H1 (cell line): ENCODE measurements at regions not wholly inside any gene's neighbourhood (a gene's known extent, or its start where the extent isn't known, plus 50 kb on each side); places are given as distances from the start of the nearest gene placed in this dataset.

Experiments
- CTCF ChIA-PET: fragments of 300-600 bp; sonication (Branson Sonifier 250); formaldehyde crosslinking; loops from one replicate; lab custom pipeline; 2021; ENCODE audit not compliant: partially characterized antibody; lab: Charles Lee
- POLR2A ChIA-PET: fragments of 300-600 bp; sonication (Branson Sonifier 250); formaldehyde crosslinking; loops from one replicate; lab custom pipeline; 2021; ENCODE audit warnings: inconsistent platforms; ENCODE audit not compliant: partially characterized antibody; lab: Charles Lee
- DNase-seq, 2 experiments: peaks; one replicate each; pipeline versions ENCODE4 v3.0.0 to v3.0.0-alpha.2; 2010 to 2022; ENCODE audit warnings: low spot score in 2 of 2, low read depth in 1 of 2, mixed read lengths in 1 of 2
- FAIRE-seq: peaks from 2 replicates; lab custom pipeline; 2011; peaks lifted over from hg19 to GRCh38; lab: Jason Lieb, UNC
- H2AFZ ChIP-seq: 2 replicates; pipeline ENCODE4 v1.8.1; 2012; ENCODE audit warnings: low read length, inconsistent platforms
- H2AK5ac ChIP-seq: 2 replicates; pipeline ENCODE4 v1.6.1; 2013; ENCODE audit warnings: low read depth, low read length
- H2BK120ac ChIP-seq: replicated peaks from 2 replicates; pipeline ENCODE3; 2013; ENCODE audit warnings: low read depth, low read length, inconsistent platforms
- H2BK12ac ChIP-seq: 2 replicates; pipeline ENCODE4 v1.6.1; 2013; ENCODE audit warnings: low read depth, low read length
- H2BK15ac ChIP-seq: 2 replicates; pipeline ENCODE4 v1.6.1; 2013; ENCODE audit warnings: low read length
- H2BK20ac ChIP-seq: 2 replicates; pipeline ENCODE4 v1.6.1; 2013; ENCODE audit warnings: low read length
- H2BK5ac ChIP-seq: 2 replicates; pipeline ENCODE4 v1.6.1; 2013; ENCODE audit warnings: low read depth, low read length
- H3K14ac ChIP-seq: 2 replicates; pipeline ENCODE4 v1.6.1; 2013; ENCODE audit warnings: inconsistent platforms; ENCODE audit not compliant: insufficient read length
- H3K18ac ChIP-seq: 2 replicates; pipeline ENCODE4 v1.6.1; 2013; ENCODE audit warnings: low read length; ENCODE audit errors: extremely low read depth
- H3K23ac ChIP-seq: 2 replicates; pipeline ENCODE4 v1.6.1; 2013; ENCODE audit warnings: inconsistent platforms; ENCODE audit not compliant: insufficient read length
- H3K23me2 ChIP-seq: 2 replicates; pipeline ENCODE4 v1.6.1; 2013; ENCODE audit warnings: low read depth, low read length
- H3K27ac ChIP-seq: 2 replicates; pipeline ENCODE4 v1.6.1; 2011; ENCODE audit warnings: low read depth, low read length, inconsistent platforms
- H3K27me3 ChIP-seq, 4 experiments: replicated peaks in 1 of 4; 1 replicate in 1 of 4; 2 replicates in 3 of 4; pipeline versions ENCODE4 v1.6.1 to v1.8.1; 2011 to 2013; ENCODE audit warnings: low read length in 3 of 4, mild to moderate bottlenecking in 3 of 4, inconsistent platforms in 2 of 4, mixed read lengths in 2 of 4, moderate library complexity in 1 of 4; ENCODE audit not compliant: control insufficient read depth in 3 of 4, insufficient read depth in 3 of 4; ENCODE audit errors: extremely low read depth in 1 of 4
- H3K36me3 ChIP-seq, 4 experiments: 2 replicates each; pipeline versions ENCODE4 v1.6.1 to v1.8.1; 2011 to 2013; ENCODE audit warnings: mild to moderate bottlenecking in 4 of 4, low read length in 3 of 4, moderate library complexity in 2 of 4, control low read depth in 1 of 4, inconsistent platforms in 1 of 4; ENCODE audit not compliant: insufficient read depth in 4 of 4, control insufficient read depth in 2 of 4
- H3K4ac ChIP-seq: replicated peaks from 2 replicates; pipeline ENCODE3; 2013; ENCODE audit warnings: low read length, low read depth, mixed read lengths, inconsistent platforms; ENCODE audit not compliant: insufficient read length
- H3K4me1 ChIP-seq, 4 experiments: replicated peaks in 1 of 4; 1 replicate in 1 of 4; 2 replicates in 3 of 4; pipeline versions ENCODE4 v1.6.1 to v1.8.1; 2011 to 2013; ENCODE audit warnings: low read length in 3 of 4, inconsistent platforms in 2 of 4, mixed read lengths in 1 of 4; ENCODE audit not compliant: insufficient read depth in 4 of 4, control insufficient read depth in 3 of 4
- H3K4me2 ChIP-seq, 2 experiments: 2 replicates each; pipeline versions ENCODE4 v1.6.1 to v1.8.1; 2011 to 2013; ENCODE audit warnings: low read depth in 2 of 2, low read length in 2 of 2, control low read depth in 1 of 2, inconsistent platforms in 1 of 2, mild to moderate bottlenecking in 1 of 2; ENCODE audit not compliant: insufficient read depth in 1 of 2
- H3K4me3 ChIP-seq, 4 experiments: fragments of 200-600, 300-600 bp in 1 of 4; sonication (generic), shearing (Covaris generic), sonication (Bioruptor Twin) in 1 of 4; 2 replicates each; pipeline versions ENCODE4 v1.5.1 to v1.8.1; 2011 to 2016; ENCODE audit warnings: low read length in 4 of 4, low read depth in 3 of 4, control low read depth in 2 of 4, inconsistent platforms in 2 of 4, mild to moderate bottlenecking in 2 of 4, mixed read lengths in 1 of 4, moderate library complexity in 1 of 4; ENCODE audit not compliant: insufficient read depth in 2 of 4; ENCODE audit errors: extremely low read depth in 1 of 4
- H3K56ac ChIP-seq: replicated peaks from 2 replicates; pipeline ENCODE3; 2013; ENCODE audit warnings: low read depth, mild to moderate bottlenecking, mixed read lengths, low read length, inconsistent platforms; ENCODE audit not compliant: insufficient read length
- H3K79me1 ChIP-seq: 2 replicates; pipeline ENCODE4 v1.6.1; 2013; ENCODE audit warnings: low read depth, low read length, control low read depth
- H3K79me2 ChIP-seq, 2 experiments: 2 replicates each; pipeline versions ENCODE4 v1.6.1 to v1.8.1; 2012 to 2013; ENCODE audit warnings: low read length in 2 of 2, mild to moderate bottlenecking in 2 of 2, inconsistent platforms in 1 of 2; ENCODE audit not compliant: insufficient read depth in 2 of 2, control insufficient read depth in 1 of 2
- H3K9ac ChIP-seq, 4 experiments: replicated peaks in 1 of 4; 1 replicate in 1 of 4; 2 replicates in 3 of 4; pipeline versions ENCODE4 v1.6.1 to v1.8.1; 2011 to 2013; ENCODE audit warnings: low read depth in 3 of 4, low read length in 3 of 4, control low read depth in 2 of 4, mild to moderate bottlenecking in 2 of 4, moderate library complexity in 2 of 4, inconsistent platforms in 1 of 4; ENCODE audit errors: extremely low read depth in 1 of 4
- H3K9me3 ChIP-seq, 2 experiments: 2 replicates each; pipeline versions ENCODE4 v1.6.1 to v1.8.1; 2012 to 2013; ENCODE audit warnings: mild to moderate bottlenecking in 2 of 2, moderate library complexity in 2 of 2, control low read depth in 1 of 2, inconsistent platforms in 1 of 2, low read depth in 1 of 2, low read length in 1 of 2, mixed read lengths in 1 of 2; ENCODE audit not compliant: insufficient read depth in 2 of 2
- H4K20me1 ChIP-seq, 2 experiments: replicated peaks in 1 of 2; 2 replicates each; pipeline versions ENCODE3 to v1.8.1; 2011 to 2013; ENCODE audit warnings: inconsistent platforms in 2 of 2, low read length in 2 of 2, mild to moderate bottlenecking in 1 of 2; ENCODE audit not compliant: insufficient read depth in 2 of 2, control insufficient read depth in 1 of 2
- H4K5ac ChIP-seq: 2 replicates; pipeline ENCODE4 v1.6.1; 2013; ENCODE audit warnings: low read length, low read depth, mixed read lengths, inconsistent platforms; ENCODE audit not compliant: insufficient read length
- H4K8ac ChIP-seq: 2 replicates; pipeline ENCODE4 v1.8.0; 2013; ENCODE audit warnings: mild to moderate bottlenecking, moderate library complexity, low read length, inconsistent platforms; ENCODE audit not compliant: insufficient read depth; ENCODE audit errors: extremely low read depth
- H4K91ac ChIP-seq: replicated peaks from 2 replicates; pipeline ENCODE3; 2013; ENCODE audit warnings: low read length, mixed read lengths, inconsistent platforms; ENCODE audit not compliant: insufficient read length
- BCL11A ChIP-seq, 2 experiments: IDR thresholded peaks; one replicate each; pipeline ENCODE4 v1.6.1; 2011; ENCODE audit warnings: low read depth in 2 of 2, low read length in 2 of 2, mild to moderate bottlenecking in 2 of 2
- CBX5 ChIP-seq: fragments of 300-800, 300-1000 bp; sonication (generic); IDR thresholded peaks from 2 replicates; pipeline ENCODE4 v1.7.1; 2016; ENCODE audit warnings: antibody characterized with exemption, low read length, low read depth
- CBX8 ChIP-seq: fragments of 300-800, 300-1000 bp; sonication (generic); IDR thresholded peaks from 2 replicates; pipeline ENCODE4 v1.7.1; 2016; ENCODE audit warnings: low read depth, low read length, borderline replicate concordance
- JUN ChIP-seq: IDR thresholded peaks from 2 replicates; pipeline ENCODE4 v1.6.1; 2011; ENCODE audit warnings: low read depth, mild to moderate bottlenecking, improper control_type of control experiment, low read length
- KDM1A ChIP-seq: fragments of 200-600, 300-600 bp; sonication (generic); IDR thresholded peaks from 2 replicates; pipeline ENCODE4 v1.7.1; 2016; ENCODE audit warnings: mild to moderate bottlenecking, low read length, borderline replicate concordance
- RBBP5 ChIP-seq: IDR thresholded peaks from 2 replicates; pipeline ENCODE4 v1.7.1; 2012; ENCODE audit warnings: low read depth, mild to moderate bottlenecking, inconsistent platforms, low read length, moderate library complexity, borderline replicate concordance
- SP1 ChIP-seq: IDR thresholded peaks from 2 replicates; pipeline ENCODE4 v1.6.1; 2011; ENCODE audit warnings: low read depth, low read length
- TAF7 ChIP-seq: optimal IDR thresholded peaks from 2 replicates; pipeline ENCODE3; 2011; ENCODE audit warnings: low read depth, mild to moderate bottlenecking, inconsistent platforms, low read length, moderate library complexity, borderline replicate concordance
- TCF12 ChIP-seq: IDR thresholded peaks from 2 replicates; pipeline ENCODE4 v1.6.1; 2011; ENCODE audit warnings: low read depth, mild to moderate bottlenecking, low read length
- WGBS, 2 experiments: shearing (Covaris generic) in 1 of 2; methylation state at CpG; one replicate each; pipeline versions ENCODE4 v1.1.6 to v1.1.7; 2013 to 2015; ENCODE audit warnings: low lambda C conversion rate in 2 of 2, mixed read lengths in 2 of 2, inconsistent platforms in 1 of 2, low coverage in 1 of 2, missing lambda C conversion rate in 1 of 2; ENCODE audit not compliant: insufficient replicate concordance in 2 of 2, insufficient coverage in 1 of 2, insufficient read length in 1 of 2; ENCODE audit errors: extremely low coverage in 1 of 2, missing lambda C conversion rate in 1 of 2; 5-methylcytosine and 5-hydroxymethylcytosine counted together
- TF ChIP-seq, protein P1 (sequence below): IDR thresholded peaks from 2 replicates; pipeline ENCODE4 v1.6.1; 2011; ENCODE audit warnings: low read depth, mild to moderate bottlenecking, low read length; ENCODE audit not compliant: insufficient read depth

DNA sequence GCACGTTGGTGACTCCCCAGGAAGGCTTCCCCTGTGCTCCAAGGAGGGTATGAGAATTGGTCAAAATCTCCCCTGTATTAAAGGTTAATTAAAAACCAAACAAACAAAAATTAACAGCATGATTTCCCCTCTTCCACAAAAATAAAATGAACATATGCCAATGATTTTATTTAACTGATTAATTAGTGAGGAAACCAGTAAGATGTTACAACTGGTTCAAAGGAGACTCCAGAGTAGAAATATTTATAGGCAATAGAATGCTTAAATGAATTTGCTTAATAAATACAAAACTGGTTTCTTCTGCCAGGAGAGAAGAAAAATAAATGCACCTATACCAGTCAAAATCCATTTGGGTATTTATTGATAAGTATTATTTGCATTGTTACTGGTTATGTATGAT lies 249.5 kb upstream of the DEPDC1 start:
- POLR2A ChIA-PET, result interaction anchor here (0.5 kb wide), 1 partner anchor 198 kb away, joined by 3 read pairs; no protein-coding TSS in a partner anchor
- 92% methylated on average over 1 of the region's 1 CpG; no CpG with 5 or more reads in 1 of the 2 experiments for WGBS, 2 experiments
- Histone ChIP-seq H3K9ac (no peak overlapping the region), H4K8ac (no peak overlapping the region), H3K23ac (no peak overlapping the region), H2BK15ac (no peak overlapping the region), H3K9me3 (peaks cover 4 to 8% of the 10 kb centered on the region in 2 experiments; a peak in 2 of 4 replicates), H3K4me3 (no peak overlapping the region), H3K56ac (no peak overlapping the region), H3K23me2 (no peaks in the 10 kb centered on the region), H3K79me1 (no peaks in the 10 kb centered on the region), H2BK5ac (no peak overlapping the region), H3K18ac (no peak overlapping the region), H4K5ac (no peak overlapping the region), H3K36me3 (no peaks in the 10 kb centered on the region), H2BK120ac (no peak overlapping the region)
- no peak for DNase-seq
- no peak for FAIRE-seq
- no peak for TF ChIP-seq JUN
- no peak for TF ChIP-seq SP1
- no peak for TF ChIP-seq BCL11A (IDR thresholded peaks at IDR 0.05; ENCODE audit: low read depth in 2 of 2, low read length in 2 of 2)
- TF ChIP-seq TAF7, result no peak
- TF ChIP-seq, protein P1, sequence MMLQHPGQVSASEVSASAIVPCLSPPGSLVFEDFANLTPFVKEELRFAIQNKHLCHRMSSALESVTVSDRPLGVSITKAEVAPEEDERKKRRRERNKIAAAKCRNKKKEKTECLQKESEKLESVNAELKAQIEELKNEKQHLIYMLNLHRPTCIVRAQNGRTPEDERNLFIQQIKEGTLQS, result no peak
- no peak for TF ChIP-seq KDM1A
- TF ChIP-seq CBX8, result no peak
- TF ChIP-seq CBX5, result no peak
- TF ChIP-seq TCF12, result no peak
- no peak for TF ChIP-seq RBBP5
- TF ChIP-seq, all 59 proteins: peak for 0
- Histone ChIP-seq H2BK20ac (no peak overlapping the region), H3K79me2 (no peaks in the 10 kb centered on the region), H4K20me1 (no peaks in the 10 kb centered on the region), H4K91ac (no peak overlapping the region), H2AFZ (0 out of 2 replicates have a peak overlapping the region, but pooled peaks have one; percentile 85), H3K27ac (no peak overlapping the region), H2AK5ac (no peak overlapping the region), H3K27me3 (no peaks in the 10 kb centered on the region), H2BK12ac (no peak overlapping the region), H3K14ac (no peak overlapping the region), H3K4me2 (no peak overlapping the region), H3K4me1 (no peaks in the 10 kb centered on the region), H3K4ac (no peak overlapping the region)
- CTCF ChIA-PET, result interaction anchor here (1.6 kb wide), 1 partner anchor 23 kb away, joined by 3 read pairs; no protein-coding TSS in a partner anchor
